ENCODE measurements at regions not wholly inside any gene's neighbourhood (a gene's known extent, or its start where the extent isn't known, plus 50 kb on each side); places are given as distances from the start of the nearest gene placed in this dataset.
"Not testable (repeated sequence)": the region's sequence is repeated elsewhere in the genome, so short reads cannot be mapped to it uniquely, and the experiment has no call there.

GRCh38 chr12:124651516-124652273, 84.3 kb upstream of the NCOR2 start:
- DNase-seq, result no peak

- DNase-seq, result no peak
These were observed 83.5 kb upstream of the NCOR2 start for GRCh38 chr12:124650912-124651311.

GRCh38 chr12:124648710-124649384, 81.4 kb upstream of the NCOR2 start:
- DNase-seq, result no peak

- no peak for DNase-seq
These were observed 79.9 kb upstream of the NCOR2 start for GRCh38 chr12:124647316-124647715.

GRCh38 chr12:124646385-124647230, 79.2 kb upstream of the NCOR2 start:
- no peak for DNase-seq

GRCh38 chr12:124645530-124646244, 78.3 kb upstream of the NCOR2 start:
- no peak for DNase-seq

GRCh38 chr12:124643768-124644167, 76.4 kb upstream of the NCOR2 start:
- DNase-seq, result not testable (repeated sequence)

- no peak for DNase-seq
These were observed 74.7 kb upstream of the NCOR2 start for GRCh38 chr12:124642105-124642504.

- no peak for DNase-seq
These were observed 74.2 kb upstream of the NCOR2 start for GRCh38 chr12:124641591-124641990.

GRCh38 chr12:124640056-124640455, 72.6 kb upstream of the NCOR2 start:
- DNase-seq, result no peak

- DNase-seq, result no peak
These were observed 71.9 kb upstream of the NCOR2 start for GRCh38 chr12:124639122-124639806.

GRCh38 chr12:124637581-124637981, 70.2 kb upstream of the NCOR2 start:
- no peak for DNase-seq

GRCh38 chr12:124637163-124637562, 69.8 kb upstream of the NCOR2 start:
- no peak for DNase-seq

- no peak for DNase-seq
These were observed 68.9 kb upstream of the NCOR2 start for GRCh38 chr12:124636138-124636978.

GRCh38 chr12:124635316-124635715, 67.9 kb upstream of the NCOR2 start:
- no peak for DNase-seq

GRCh38 chr12:124633365-124634362, 66.3 kb upstream of the NCOR2 start:
- no peak for DNase-seq

- no peak for DNase-seq
These were observed 65.1 kb upstream of the NCOR2 start for GRCh38 chr12:124632519-124632984.

- no peak for DNase-seq
These were observed 64.4 kb upstream of the NCOR2 start for GRCh38 chr12:124631681-124632256.

GRCh38 chr12:124630791-124631313, 63.4 kb upstream of the NCOR2 start:
- no peak for DNase-seq

Measured in SHP77 treated with DMSO at 0.1 percent for 48 hours (cell line).